K562 (cell line): ENCODE measurements at regions not wholly inside any gene's neighbourhood (a gene's known extent, or its start where the extent isn't known, plus 50 kb on each side); places are given as distances from the start of the nearest gene placed in this dataset.

Source experiments
- ATAC-seq: fragments of 200-7000 bp; cut with Tn5 transposase; 3 replicates; pipeline ENCODE4 v1.9.1; 2020; ENCODE audit warnings: moderate library complexity
- BruUV-seq: library from RNA; stranded (reverse); fragments of 400-500 nt; replicated peaks from 2 replicates; lab custom pipeline; 2021; lab: Mats Ljungman, UMichigan
- CTCF ChIA-PET: fragments of 300-600 bp; formaldehyde crosslinking; extraction: SDS; loops from one replicate; lab custom pipeline; 2021; ENCODE audit warnings: low intra/inter-chr PET ratio; lab: Yijun Ruan, JAX
- POLR2A ChIA-PET: fragments of 300-600, 350-650 bp; sonication (Branson Sonifier 250); formaldehyde crosslinking; extraction: SDS; loops from one replicate; lab custom pipeline; 2021; ENCODE audit warnings: antibody characterized with exemption, inconsistent platforms; lab: Yijun Ruan, JAX
- DNase-seq, 4 experiments: peaks; one replicate each; pipeline versions ENCODE4 v3.0.0 to v3.0.0-alpha.2; 2011 to 2018; ENCODE audit warnings: low spot score in 3 of 4, mixed read lengths in 3 of 4; ENCODE audit errors: extremely low read depth in 1 of 4
- FAIRE-seq: peaks from 2 replicates; lab custom pipeline; 2011; peaks lifted over from hg19 to GRCh38; lab: Jason Lieb, UNC
- H2AFZ ChIP-seq: 2 replicates; pipeline ENCODE4 v1.6.0; 2011; ENCODE audit warnings: low read depth, low read length, control low read depth, inconsistent platforms
- H3K27ac ChIP-seq: fragments of 200-600 bp; 3 replicates; pipeline ENCODE4 v1.8.0; 2011; ENCODE audit warnings: low read depth, mild to moderate bottlenecking, control low read depth, inconsistent platforms, low read length, moderate library complexity, mixed read lengths; ENCODE audit errors: extremely low read depth
- H3K27me3 ChIP-seq, 2 experiments: fragments of 300-600 bp in 1 of 2; 2 replicates in 1 of 2; 3 replicates in 1 of 2; pipeline versions ENCODE4 v1.6.0 to v1.8.0; 2011; ENCODE audit warnings: inconsistent platforms in 2 of 2, low read length in 2 of 2, mild to moderate bottlenecking in 1 of 2, mixed read lengths in 1 of 2, moderate library complexity in 1 of 2; ENCODE audit not compliant: control insufficient read depth in 2 of 2, insufficient read depth in 2 of 2
- H3K36me3 ChIP-seq: fragments of 300-600 bp; 3 replicates; pipeline ENCODE4 v1.8.0; 2011; ENCODE audit warnings: mild to moderate bottlenecking, low read length, inconsistent platforms; ENCODE audit not compliant: control insufficient read depth, insufficient read depth
- H3K4me1 ChIP-seq, 2 experiments: fragments of 200-600 bp in 1 of 2; replicated peaks in 1 of 2; 2 replicates in 1 of 2; 3 replicates in 1 of 2; pipeline versions ENCODE4 v1.5.1 to v1.8.0; 2011; ENCODE audit warnings: inconsistent platforms in 2 of 2, low read length in 2 of 2, mild to moderate bottlenecking in 1 of 2, mixed read lengths in 1 of 2, moderate library complexity in 1 of 2; ENCODE audit not compliant: control insufficient read depth in 2 of 2, insufficient read depth in 2 of 2
- H3K4me2 ChIP-seq: 2 replicates; pipeline ENCODE4 v1.6.1; 2011; ENCODE audit warnings: low read length, control low read depth, inconsistent platforms, mixed read lengths; ENCODE audit not compliant: insufficient read depth
- H3K4me3 ChIP-seq: fragments of 200-600 bp; sonication (generic), shearing (Covaris generic); 2 replicates; pipeline ENCODE4 v1.5.1; 2016; ENCODE audit warnings: control low read depth, inconsistent platforms
- H3K79me2 ChIP-seq: fragments of 200-600 bp; 3 replicates; pipeline ENCODE4 v1.8.0; 2011; ENCODE audit warnings: low read length, inconsistent platforms; ENCODE audit not compliant: control insufficient read depth, insufficient read depth
- H3K9ac ChIP-seq, 2 experiments: 2 replicates each; pipeline versions ENCODE4 v1.6.0 to v1.6.1; 2011; ENCODE audit warnings: low read depth in 2 of 2, low read length in 2 of 2, control low read depth in 1 of 2, inconsistent platforms in 1 of 2, mild to moderate bottlenecking in 1 of 2, mixed read lengths in 1 of 2; ENCODE audit not compliant: insufficient read depth in 1 of 2
- H3K9me1 ChIP-seq: one replicate; pipeline ENCODE4 v1.6.0; 2011; ENCODE audit warnings: inconsistent platforms, mild to moderate bottlenecking, low read length, moderate library complexity; ENCODE audit not compliant: control insufficient read depth, insufficient read depth
- H3K9me3 ChIP-seq: replicated peaks from 2 replicates; pipeline ENCODE4 v1.5.1; 2011; ENCODE audit warnings: low read depth, low read length, inconsistent platforms; ENCODE audit not compliant: control insufficient read depth, insufficient read depth
- H4K20me1 ChIP-seq: replicated peaks from 2 replicates; pipeline ENCODE4 v1.6.1; 2011; ENCODE audit warnings: low read length, inconsistent platforms, mixed read lengths; ENCODE audit not compliant: control insufficient read depth, insufficient read depth
- DPF2 ChIP-seq: fragments of 450-650 bp; IDR thresholded peaks from 2 replicates; pipeline ENCODE4 v1.6.1; 2016
- RBM25 ChIP-seq: fragments of 200-400 bp; formaldehyde crosslinking; IDR thresholded peaks from 2 replicates; pipeline ENCODE4 v1.6.1; 2018; ENCODE audit warnings: low read length, low read depth, moderate library complexity; ENCODE audit not compliant: severe bottlenecking
- SREBF1 ChIP-seq: fragments of 150-350 bp; IDR thresholded peaks from 2 replicates; pipeline ENCODE4 v1.6.1; 2014; ENCODE audit warnings: antibody characterized with exemption, low read depth, low read length, borderline replicate concordance
- ZNF644 ChIP-seq: fragments of 200-800 bp; sonication (Bioruptor generic); IDR thresholded peaks from 2 replicates; pipeline ENCODE4 v1.6.1; 2016; ENCODE audit warnings: low read depth, missing genetic modification characterization, missing compliant biosample characterization
- WGBS: fragments of 100-300 bp; shearing (Covaris generic); methylation state at CpG from one replicate; pipeline ENCODE4 v1.1.6; 2016; ENCODE audit warnings: low coverage, mixed read lengths; ENCODE audit not compliant: insufficient coverage; ENCODE audit errors: missing lambda C conversion rate; 5-methylcytosine and 5-hydroxymethylcytosine counted together
- in situ Hi-C: fragments of 300-500 bp; cut with MboI; formaldehyde crosslinking; loops from 4 replicates; pipeline ENCODE4 v1.15.0; 2018; ENCODE audit warnings: inconsistent platforms, mixed read lengths
- intact Hi-C: fragments of 100-400 bp; cut with micrococcal nuclease; formaldehyde crosslinking; loops from 2 replicates; pipeline ENCODE4 v1.14.2; 2022
- TF ChIP-seq, protein P1 (sequence below): fragments of 450-650 bp; IDR thresholded peaks from 2 replicates; pipeline ENCODE4 v1.7.1; 2018; ENCODE audit warnings: mild to moderate bottlenecking, low read depth; ENCODE audit not compliant: partially characterized antibody
- TF ChIP-seq, protein P2 (sequence below): fragments of 450-650 bp; conservative IDR thresholded peaks from 2 replicates; pipeline ENCODE4 v1.6.1; 2016; ENCODE audit warnings: missing genetic modification characterization, low read depth, mild to moderate bottlenecking, missing compliant biosample characterization, moderate library complexity

GRCh38 chr1:82923931-82924330 lies 1075.0 kb downstream of the TTLL7 start (continued):
- TF ChIP-seq, protein P1, sequence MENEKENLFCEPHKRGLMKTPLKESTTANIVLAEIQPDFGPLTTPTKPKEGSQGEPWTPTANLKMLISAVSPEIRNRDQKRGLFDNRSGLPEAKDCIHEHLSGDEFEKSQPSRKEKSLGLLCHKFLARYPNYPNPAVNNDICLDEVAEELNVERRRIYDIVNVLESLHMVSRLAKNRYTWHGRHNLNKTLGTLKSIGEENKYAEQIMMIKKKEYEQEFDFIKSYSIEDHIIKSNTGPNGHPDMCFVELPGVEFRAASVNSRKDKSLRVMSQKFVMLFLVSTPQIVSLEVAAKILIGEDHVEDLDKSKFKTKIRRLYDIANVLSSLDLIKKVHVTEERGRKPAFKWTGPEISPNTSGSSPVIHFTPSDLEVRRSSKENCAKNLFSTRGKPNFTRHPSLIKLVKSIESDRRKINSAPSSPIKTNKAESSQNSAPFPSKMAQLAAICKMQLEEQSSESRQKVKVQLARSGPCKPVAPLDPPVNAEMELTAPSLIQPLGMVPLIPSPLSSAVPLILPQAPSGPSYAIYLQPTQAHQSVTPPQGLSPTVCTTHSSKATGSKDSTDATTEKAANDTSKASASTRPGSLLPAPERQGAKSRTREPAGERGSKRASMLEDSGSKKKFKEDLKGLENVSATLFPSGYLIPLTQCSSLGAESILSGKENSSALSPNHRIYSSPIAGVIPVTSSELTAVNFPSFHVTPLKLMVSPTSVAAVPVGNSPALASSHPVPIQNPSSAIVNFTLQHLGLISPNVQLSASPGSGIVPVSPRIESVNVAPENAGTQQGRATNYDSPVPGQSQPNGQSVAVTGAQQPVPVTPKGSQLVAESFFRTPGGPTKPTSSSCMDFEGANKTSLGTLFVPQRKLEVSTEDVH = no peak

DNA sequence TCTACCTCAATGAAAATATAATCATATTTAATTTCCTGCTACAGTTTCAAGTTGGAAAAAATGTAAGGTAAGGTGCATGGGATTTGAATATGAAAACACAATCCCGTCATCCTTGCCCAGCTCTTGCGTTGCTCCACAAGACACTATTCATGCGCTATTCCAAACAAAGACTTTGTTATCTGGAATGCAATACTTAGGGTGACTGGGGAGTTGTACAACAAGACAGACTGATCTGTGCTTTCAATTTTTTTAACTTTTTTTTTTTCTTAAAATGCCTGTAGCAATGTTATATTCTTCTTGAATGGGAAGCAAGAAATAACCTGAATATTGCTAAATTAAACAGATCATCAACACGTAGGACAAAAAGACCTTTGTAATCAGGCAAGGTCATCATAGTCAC lies 1077.2 kb downstream of the TTLL7 start:
- CTCF ChIA-PET = no interaction called here
- intact Hi-C loops = no loop called here
- no peak for FAIRE-seq

More for the DNA sequence above, 1077.2 kb downstream of the TTLL7 start:
- H3K36me3 ChIP-seq = no peaks in the 10 kb centered on the region
- H3K4me2 ChIP-seq = no peak overlapping the region
- in situ Hi-C loops = no loop called here
- H4K20me1 ChIP-seq = no peaks in the 10 kb centered on the region
- H3K27me3 ChIP-seq = no peaks in the 10 kb centered on the region
- no peak overlapping the region for H3K9ac ChIP-seq
- ATAC-seq (no peak), DNase-seq (no peak)
- H3K4me3 ChIP-seq = no peak overlapping the region
- POLR2A ChIA-PET = no interaction called here
- 0% methylated on average over 4 of the region's 4 CpGs for WGBS
- no peaks in the 10 kb centered on the region for H3K9me1 ChIP-seq
- no peaks in the 10 kb centered on the region for H3K4me1 ChIP-seq
- no peak overlapping the region for H2AFZ ChIP-seq
- TF ChIP-seq, protein P2, sequence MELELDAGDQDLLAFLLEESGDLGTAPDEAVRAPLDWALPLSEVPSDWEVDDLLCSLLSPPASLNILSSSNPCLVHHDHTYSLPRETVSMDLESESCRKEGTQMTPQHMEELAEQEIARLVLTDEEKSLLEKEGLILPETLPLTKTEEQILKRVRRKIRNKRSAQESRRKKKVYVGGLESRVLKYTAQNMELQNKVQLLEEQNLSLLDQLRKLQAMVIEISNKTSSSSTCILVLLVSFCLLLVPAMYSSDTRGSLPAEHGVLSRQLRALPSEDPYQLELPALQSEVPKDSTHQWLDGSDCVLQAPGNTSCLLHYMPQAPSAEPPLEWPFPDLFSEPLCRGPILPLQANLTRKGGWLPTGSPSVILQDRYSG (tag) = no peak
- TF ChIP-seq SREBF1 (no peak), DPF2 (no peak), RBM25 (no peak), ZNF644 (tag) (no peak)
- H3K27ac ChIP-seq = no peak overlapping the region
- no peaks in the 10 kb centered on the region for H3K79me2 ChIP-seq
- no TSS peak for BruUV-seq
- H3K9me3 ChIP-seq = no peaks in the 10 kb centered on the region
